CD4-positive, CD25-positive, alpha-beta regulatory T cell (primary cell): ENCODE measurements at regions not wholly inside any gene's neighbourhood (a gene's known extent, or its start where the extent isn't known, plus 50 kb on each side); places are given as distances from the start of the nearest gene placed in this dataset.

Experiments
- ATAC-seq, 2 donors: fragments of 150-1000 bp; cut with Tn5 transposase; one replicate each; pipeline ENCODE4 v1.10.0; 2021; ENCODE audit warnings: low read depth in 2 of 2, moderate number of reproducible peaks in 2 of 2, moderate library complexity in 1 of 2
- DNase-seq, 3 donors: peaks; one replicate each; pipeline versions ENCODE4 v3.0.0 to v3.0.0-alpha.2; 2012 to 2022; ENCODE audit warnings: mixed read lengths in 1 of 3
- H3K27ac ChIP-seq: one replicate; pipeline ENCODE4 v1.7.0; 2013; ENCODE audit warnings: mild to moderate bottlenecking, low read length; ENCODE audit not compliant: insufficient read depth, poor library complexity, severe bottlenecking
- H3K27me3 ChIP-seq: one replicate; pipeline ENCODE4 v1.7.0; 2013; ENCODE audit warnings: low read length; ENCODE audit not compliant: control insufficient read depth, insufficient read depth
- H3K36me3 ChIP-seq: one replicate; pipeline ENCODE4 v1.7.0; 2013; ENCODE audit warnings: mild to moderate bottlenecking, low read length, moderate library complexity; ENCODE audit not compliant: control insufficient read depth, insufficient read depth
- H3K4me1 ChIP-seq: 2 replicates; pipeline ENCODE4 v1.7.0; 2013; ENCODE audit warnings: mild to moderate bottlenecking, low read length; ENCODE audit not compliant: insufficient read depth, control insufficient read depth, poor library complexity, severe bottlenecking
- H3K4me3 ChIP-seq: one replicate; pipeline ENCODE4 v1.7.0; 2013; ENCODE audit warnings: low read depth, mild to moderate bottlenecking, low read length, moderate library complexity
- H3K9me3 ChIP-seq, 2 experiments: 1 replicate in 1 of 2; 2 replicates in 1 of 2; pipeline ENCODE4 v1.7.0; 2013; ENCODE audit warnings: low read length in 2 of 2, mild to moderate bottlenecking in 1 of 2, moderate library complexity in 1 of 2; ENCODE audit not compliant: control insufficient read depth in 2 of 2
- H3K27ac Mint-ChIP-seq, 3 donors: one replicate each; pipeline ENCODE4 v1.8.0; 2020 to 2022; ENCODE audit warnings: mild to moderate bottlenecking in 3 of 3, mixed read lengths in 3 of 3, moderate library complexity in 2 of 3
- H3K27me3 Mint-ChIP-seq: one replicate; pipeline ENCODE4 v1.8.0; 2022; ENCODE audit warnings: mild to moderate bottlenecking, mixed read lengths
- H3K36me3 Mint-ChIP-seq: one replicate; pipeline ENCODE4 v1.8.0; 2020; ENCODE audit warnings: mixed read lengths
- H3K4me1 Mint-ChIP-seq, 4 donors: one replicate each; pipeline ENCODE4 v1.8.0; 2020 to 2022; ENCODE audit warnings: mixed read lengths in 4 of 4, mild to moderate bottlenecking in 1 of 4
- H3K4me3 Mint-ChIP-seq, 4 donors: one replicate each; pipeline ENCODE4 v1.8.0; 2020 to 2022; ENCODE audit warnings: mild to moderate bottlenecking in 4 of 4, mixed read lengths in 4 of 4, moderate library complexity in 3 of 4
- H3K9me3 Mint-ChIP-seq, 7 donors: one replicate each; pipeline ENCODE4 v1.8.0; 2020 to 2022; ENCODE audit warnings: mixed read lengths in 7 of 7, mild to moderate bottlenecking in 3 of 7, moderate library complexity in 2 of 7

DNA sequence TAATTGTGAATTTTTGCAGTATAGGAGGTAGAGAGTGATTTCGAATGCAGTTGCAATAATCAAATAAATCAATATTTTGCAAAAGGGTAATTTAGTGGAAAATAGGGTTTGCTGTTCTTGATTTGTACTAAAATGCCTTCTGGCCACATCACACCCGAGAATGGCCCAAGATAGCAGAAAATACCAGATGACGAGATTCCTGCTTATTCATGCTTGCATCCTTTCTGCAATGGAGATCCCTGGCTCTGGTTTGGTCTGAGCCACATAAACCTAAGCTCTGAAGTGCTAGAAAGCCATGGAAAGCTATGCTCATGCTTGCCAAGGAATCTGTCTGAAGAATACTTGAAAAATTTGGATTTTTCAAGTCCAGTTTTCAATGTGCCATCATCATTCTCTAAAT is 634.2 kb upstream of the COBL start:
- Mint-ChIP-seq H3K36me3 (no peaks in the 10 kb centered on the region), H3K27ac (no peak overlapping the region), H3K9me3 (peaks cover 0 to 12% (median 5%) of the 10 kb centered on the region in 7 donors), H3K27me3 (no peaks in the 10 kb centered on the region), H3K4me1 (no peaks in the 10 kb centered on the region), H3K4me3 (no peak overlapping the region)
- Histone ChIP-seq H3K9me3 (peaks cover 2 to 4% of the 10 kb centered on the region in 2 experiments), H3K4me1 (no peaks in the 10 kb centered on the region), H3K27ac (no peak overlapping the region), H3K27me3 (no peaks in the 10 kb centered on the region), H3K36me3 (no peaks in the 10 kb centered on the region), H3K4me3 (no peak overlapping the region)
- DNase-seq (no peak), ATAC-seq (no peak)

DNA sequence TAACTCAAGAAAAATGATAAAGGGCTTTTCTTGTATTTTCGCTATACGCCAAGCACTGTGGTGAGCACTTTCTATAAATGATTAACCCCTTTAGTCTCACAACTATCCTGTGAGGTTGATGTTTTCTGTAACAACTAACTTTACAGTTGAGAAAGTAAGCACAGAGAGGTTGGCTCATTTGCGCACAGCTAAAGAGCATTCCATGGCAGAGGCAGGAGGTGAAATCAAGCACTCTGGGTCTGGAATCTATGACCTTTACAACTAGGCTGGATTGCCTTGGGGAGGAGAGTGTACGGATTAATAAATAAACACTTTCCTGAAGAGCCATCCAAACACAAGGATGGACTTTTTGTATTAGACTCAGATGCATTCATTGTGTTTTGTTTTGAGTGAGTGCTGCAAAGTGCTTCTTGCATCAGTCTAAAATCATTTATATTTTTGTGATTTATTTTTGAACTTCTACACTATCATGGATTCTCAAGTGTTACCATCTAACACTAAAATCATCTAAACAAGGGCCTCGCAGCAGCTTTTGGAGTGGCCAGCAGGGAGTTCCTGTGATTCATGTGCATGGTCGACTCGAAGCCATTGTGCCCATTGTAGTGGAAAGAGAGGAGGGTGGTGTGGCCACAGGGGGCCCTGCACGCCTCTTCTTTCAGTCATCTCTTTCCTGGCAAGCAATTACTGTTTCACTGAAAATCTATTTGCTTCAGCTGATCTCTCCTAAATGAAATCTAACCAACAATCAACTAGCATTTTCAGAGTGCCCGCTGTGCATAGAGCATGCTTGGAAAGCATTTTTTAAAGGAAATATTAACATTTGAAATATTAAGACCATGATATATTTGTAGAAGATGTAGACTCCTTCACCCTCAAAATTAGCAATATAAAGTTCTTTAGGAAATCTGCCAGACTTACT is 633.4 kb upstream of the COBL start:
- Mint-ChIP-seq H3K4me1 (no peaks in the 10 kb centered on the region), H3K4me3 (no peak overlapping the region), H3K27ac (no peak overlapping the region), H3K27me3 (no peaks in the 10 kb centered on the region), H3K9me3 (peaks cover 0 to 14% (median 8%) of the 10 kb centered on the region in 7 donors), H3K36me3 (no peaks in the 10 kb centered on the region)
- H3K4me3 ChIP-seq = no peak overlapping the region
- H3K9me3 ChIP-seq = peaks cover 2 to 4% of the 10 kb centered on the region in 2 experiments
- no peak for DNase-seq
- no peaks in the 10 kb centered on the region for H3K27me3 ChIP-seq
- no peak overlapping the region for H3K27ac ChIP-seq
- no peaks in the 10 kb centered on the region for H3K36me3 ChIP-seq
- no peak for ATAC-seq
- H3K4me1 ChIP-seq = no peaks in the 10 kb centered on the region

- Histone ChIP-seq H3K27ac (no peak overlapping the region), H3K27me3 (no peaks in the 10 kb centered on the region), H3K9me3 (peaks cover 0 to 3% of the 10 kb centered on the region in 2 experiments), H3K4me1 (no peaks in the 10 kb centered on the region), H3K4me3 (no peak overlapping the region), H3K36me3 (no peaks in the 10 kb centered on the region)
- Mint-ChIP-seq H3K4me1 (no peaks in the 10 kb centered on the region), H3K4me3 (no peak overlapping the region), H3K9me3 (peaks cover 0 to 22% (median 16%) of the 10 kb centered on the region in 7 donors), H3K27ac (no peak overlapping the region), H3K36me3 (no peaks in the 10 kb centered on the region), H3K27me3 (no peaks in the 10 kb centered on the region)
- no peak for ATAC-seq
- DNase-seq = no peak
Measured at GRCh38 chr7:51930834-51931233, 614.2 kb upstream of the COBL start.

DNA sequence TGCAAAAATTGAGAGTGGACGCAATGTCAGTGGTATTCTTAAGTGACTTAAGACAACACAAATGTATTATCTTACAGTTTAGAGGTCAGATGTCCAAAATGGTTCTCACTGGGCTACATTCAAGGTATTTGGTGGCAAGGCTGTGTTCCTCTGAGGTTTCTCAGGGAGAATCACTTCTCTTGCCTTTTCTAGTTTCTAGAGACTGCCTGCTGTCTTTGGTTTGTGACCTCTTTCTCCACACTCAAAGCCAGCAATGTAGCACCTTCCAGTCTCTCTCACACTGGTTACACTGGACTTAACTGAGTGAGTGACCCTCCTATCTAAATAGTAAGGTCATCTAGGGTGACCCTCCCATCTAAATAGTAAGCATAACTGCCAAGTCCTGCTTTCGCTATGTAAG is 613.2 kb upstream of the COBL start:
- peaks cover 0 to 3% of the 10 kb centered on the region in 2 experiments for H3K9me3 ChIP-seq
- Mint-ChIP-seq H3K4me3 (no peak overlapping the region), H3K36me3 (no peaks in the 10 kb centered on the region), H3K9me3 (peaks cover 0 to 22% (median 16%) of the 10 kb centered on the region in 7 donors), H3K27ac (no peak overlapping the region), H3K27me3 (no peaks in the 10 kb centered on the region), H3K4me1 (no peaks in the 10 kb centered on the region)
- no peaks in the 10 kb centered on the region for H3K4me1 ChIP-seq
- DNase-seq = no peak
- no peak for ATAC-seq
- no peak overlapping the region for H3K27ac ChIP-seq
- no peaks in the 10 kb centered on the region for H3K36me3 ChIP-seq
- H3K4me3 ChIP-seq = no peak overlapping the region
- H3K27me3 ChIP-seq = no peaks in the 10 kb centered on the region

GRCh38 chr7:51927738-51928137 is 611.1 kb upstream of the COBL start:
- H3K9me3 ChIP-seq = peaks cover 0 to 3% of the 10 kb centered on the region in 2 experiments
- no peak overlapping the region for H3K4me3 ChIP-seq
- H3K36me3 ChIP-seq = no peaks in the 10 kb centered on the region
- no peaks in the 10 kb centered on the region for H3K27me3 Mint-ChIP-seq
- ATAC-seq = no peak
- H3K4me1 ChIP-seq = no peaks in the 10 kb centered on the region
- no peak for DNase-seq
- peaks cover 0 to 23% (median 15%) of the 10 kb centered on the region in 7 donors for H3K9me3 Mint-ChIP-seq
- no peak overlapping the region for H3K4me3 Mint-ChIP-seq
- H3K27ac Mint-ChIP-seq = no peak overlapping the region
- no peaks in the 10 kb centered on the region for H3K4me1 Mint-ChIP-seq
- H3K27ac ChIP-seq = no peak overlapping the region
- no peaks in the 10 kb centered on the region for H3K36me3 Mint-ChIP-seq
- H3K27me3 ChIP-seq = no peaks in the 10 kb centered on the region

- no peak for ATAC-seq
- Mint-ChIP-seq H3K27me3 (no peaks in the 10 kb centered on the region), H3K4me3 (no peak overlapping the region), H3K27ac (no peak overlapping the region), H3K4me1 (no peaks in the 10 kb centered on the region), H3K36me3 (no peaks in the 10 kb centered on the region), H3K9me3 (peaks cover 5 to 26% (median 12%) of the 10 kb centered on the region in 7 donors)
- Histone ChIP-seq H3K9me3 (no peaks in the 10 kb centered on the region), H3K4me3 (no peak overlapping the region), H3K36me3 (no peaks in the 10 kb centered on the region), H3K4me1 (no peaks in the 10 kb centered on the region), H3K27ac (no peak overlapping the region), H3K27me3 (no peaks in the 10 kb centered on the region)
- no peak for DNase-seq
Measured at GRCh38 chr7:51918581-51918980, 602.0 kb upstream of the COBL start.

- DNase-seq (no peak), ATAC-seq (no peak)
- Histone ChIP-seq H3K27ac (no peak overlapping the region), H3K36me3 (no peaks in the 10 kb centered on the region), H3K4me3 (no peak overlapping the region), H3K9me3 (no peaks in the 10 kb centered on the region), H3K4me1 (no peaks in the 10 kb centered on the region), H3K27me3 (no peaks in the 10 kb centered on the region)
- no peak overlapping the region for H3K4me3 Mint-ChIP-seq
- H3K4me1 Mint-ChIP-seq = no peaks in the 10 kb centered on the region
- peaks cover 0 to 17% (median 2%) of the 10 kb centered on the region in 7 donors for H3K9me3 Mint-ChIP-seq
- no peaks in the 10 kb centered on the region for H3K27me3 Mint-ChIP-seq
- H3K27ac Mint-ChIP-seq = no peak overlapping the region
- no peaks in the 10 kb centered on the region for H3K36me3 Mint-ChIP-seq
Measured at GRCh38 chr7:51901489-51901840, 584.9 kb upstream of the COBL start.
